H9 (cell line): ENCODE measurements at regions not wholly inside any gene's neighbourhood (a gene's known extent, or its start where the extent isn't known, plus 50 kb on each side); places are given as distances from the start of the nearest gene placed in this dataset.

Source experiments
- DNase-seq: peaks from one replicate; pipeline ENCODE4 v3.0.0-alpha.2; 2017
- H2AFZ ChIP-seq: one replicate; pipeline ENCODE4 v1.6.1; 2013; ENCODE audit warnings: mild to moderate bottlenecking, low read length, control low read depth, moderate library complexity
- H2AK5ac ChIP-seq: 2 replicates; pipeline ENCODE4 v1.6.1; 2013; ENCODE audit warnings: low read length, control low read depth, mixed read lengths; ENCODE audit not compliant: insufficient read length
- H2BK120ac ChIP-seq: one replicate; pipeline ENCODE4 v1.6.1; 2013; ENCODE audit warnings: low read depth, mild to moderate bottlenecking, low read length, control low read depth, inconsistent platforms; ENCODE audit not compliant: poor library complexity, severe bottlenecking
- H2BK12ac ChIP-seq: 2 replicates; pipeline ENCODE4 v1.6.1; 2013; ENCODE audit warnings: low read length, control low read depth, mixed read lengths, low read depth; ENCODE audit not compliant: insufficient read length
- H2BK15ac ChIP-seq: 2 replicates; pipeline ENCODE4 v1.6.1; 2013; ENCODE audit warnings: low read depth, low read length, control low read depth
- H2BK20ac ChIP-seq: one replicate; pipeline ENCODE4 v1.6.1; 2013; ENCODE audit warnings: low read depth, mild to moderate bottlenecking, low read length, control low read depth, inconsistent platforms; ENCODE audit not compliant: poor library complexity, severe bottlenecking
- H2BK5ac ChIP-seq: 2 replicates; pipeline ENCODE4 v1.6.1; 2013; ENCODE audit warnings: low read length, control low read depth, mixed read lengths; ENCODE audit not compliant: insufficient read length
- H3K14ac ChIP-seq: 2 replicates; pipeline ENCODE4 v1.6.1; 2013; ENCODE audit warnings: low read length, control low read depth; ENCODE audit not compliant: insufficient read depth
- H3K18ac ChIP-seq: 2 replicates; pipeline ENCODE4 v1.6.1; 2013; ENCODE audit warnings: low read depth, mild to moderate bottlenecking, mixed read lengths, low read length, control low read depth; ENCODE audit not compliant: insufficient read length
- H3K23ac ChIP-seq: 2 replicates; pipeline ENCODE4 v1.6.1; 2013; ENCODE audit warnings: low read length, control low read depth, mixed read lengths, low read depth; ENCODE audit not compliant: insufficient read length
- H3K23me2 ChIP-seq: 2 replicates; pipeline ENCODE4 v1.6.1; 2013; ENCODE audit warnings: low read depth, mild to moderate bottlenecking, mixed read lengths, low read length, control low read depth; ENCODE audit not compliant: insufficient read length, poor library complexity, severe bottlenecking
- H3K27ac ChIP-seq: 2 replicates; pipeline ENCODE4 v1.5.1; 2013; ENCODE audit warnings: low read length, control low read depth, mixed read lengths, low read depth; ENCODE audit not compliant: insufficient read length
- H3K27me3 ChIP-seq: 2 replicates; pipeline ENCODE4 v1.6.1; 2013; ENCODE audit warnings: low read length, control low read depth, inconsistent platforms; ENCODE audit not compliant: insufficient read depth
- H3K4ac ChIP-seq: 2 replicates; pipeline ENCODE4 v1.6.1; 2013; ENCODE audit warnings: low read depth, mild to moderate bottlenecking, control low read depth, inconsistent platforms, low read length, moderate library complexity
- H3K4me1 ChIP-seq: 2 replicates; pipeline ENCODE4 v1.6.1; 2013; ENCODE audit warnings: low read length, control low read depth, inconsistent platforms; ENCODE audit not compliant: insufficient read depth
- H3K4me2 ChIP-seq: 2 replicates; pipeline ENCODE4 v1.6.1; 2013; ENCODE audit warnings: low read length, control low read depth, mixed read lengths; ENCODE audit not compliant: insufficient read length, insufficient read depth
- H3K56ac ChIP-seq: 2 replicates; pipeline ENCODE4 v1.6.1; 2013; ENCODE audit warnings: low read depth, mild to moderate bottlenecking, mixed read lengths, low read length, control low read depth; ENCODE audit not compliant: insufficient read length
- H3K79me1 ChIP-seq: 2 replicates; pipeline ENCODE4 v1.6.1; 2013; ENCODE audit warnings: low read depth, mild to moderate bottlenecking, moderate library complexity, low read length, control low read depth, inconsistent platforms; ENCODE audit not compliant: insufficient read depth, poor library complexity, severe bottlenecking
- H3K79me2 ChIP-seq: 2 replicates; pipeline ENCODE4 v1.6.1; 2013; ENCODE audit warnings: low read length, control low read depth, inconsistent platforms; ENCODE audit not compliant: insufficient read depth
- H3K9ac ChIP-seq: 2 replicates; pipeline ENCODE4 v1.6.1; 2013; ENCODE audit warnings: low read length, control low read depth, mixed read lengths; ENCODE audit not compliant: insufficient read length; ENCODE audit errors: extremely low read depth
- H3K9me3 ChIP-seq: one replicate; pipeline ENCODE4 v1.6.1; 2013; ENCODE audit warnings: low read depth, low read length, inconsistent platforms; ENCODE audit not compliant: control insufficient read depth
- H3T11ph ChIP-seq: one replicate; pipeline ENCODE4 v1.6.1; 2013; ENCODE audit warnings: mild to moderate bottlenecking, low read length, control low read depth, inconsistent platforms
- H4K20me1 ChIP-seq: one replicate; pipeline ENCODE4 v1.6.1; 2013; ENCODE audit not compliant: control insufficient read depth, insufficient read length, insufficient read depth
- H4K5ac ChIP-seq: 2 replicates; pipeline ENCODE4 v1.6.1; 2013; ENCODE audit warnings: low read depth, mild to moderate bottlenecking, mixed read lengths, low read length, control low read depth; ENCODE audit not compliant: insufficient read length
- H4K8ac ChIP-seq: replicated peaks from 2 replicates; pipeline ENCODE4 v1.6.1; 2013; ENCODE audit warnings: low read length, control low read depth, mixed read lengths, low read depth; ENCODE audit not compliant: insufficient read length
- H4K91ac ChIP-seq: 2 replicates; pipeline ENCODE4 v1.6.1; 2013; ENCODE audit warnings: low read depth, mild to moderate bottlenecking, moderate library complexity, mixed read lengths, low read length, control low read depth; ENCODE audit not compliant: insufficient read length
- H3K27ac Mint-ChIP-seq, 3 experiments: 2 replicates in 2 of 3; 3 replicates in 1 of 3; pipeline ENCODE4 v1.8.0; 2020 to 2021; ENCODE audit warnings: mixed read lengths in 3 of 3, mild to moderate bottlenecking in 1 of 3, moderate library complexity in 1 of 3
- H3K27me3 Mint-ChIP-seq: 2 replicates; pipeline ENCODE4 v1.8.0; 2021; ENCODE audit warnings: low read depth, mild to moderate bottlenecking, moderate library complexity, mixed read lengths
- H3K36me3 Mint-ChIP-seq, 3 experiments: 2 replicates in 2 of 3; 3 replicates in 1 of 3; pipeline ENCODE4 v1.8.0; 2020 to 2021; ENCODE audit warnings: low read depth in 3 of 3, mixed read lengths in 3 of 3; ENCODE audit not compliant: insufficient read depth in 1 of 3
- H3K4me1 Mint-ChIP-seq, 2 experiments: 2 replicates each; pipeline ENCODE4 v1.8.0; 2020; ENCODE audit warnings: mixed read lengths in 2 of 2
- H3K4me3 Mint-ChIP-seq, 2 experiments: 2 replicates in 1 of 2; 3 replicates in 1 of 2; pipeline ENCODE4 v1.8.0; 2020 to 2021; ENCODE audit warnings: mild to moderate bottlenecking in 2 of 2, mixed read lengths in 2 of 2, moderate library complexity in 1 of 2
- H3K9me3 Mint-ChIP-seq, 2 experiments: 2 replicates in 1 of 2; 3 replicates in 1 of 2; pipeline ENCODE4 v1.8.0; 2020; ENCODE audit warnings: mild to moderate bottlenecking in 2 of 2, mixed read lengths in 2 of 2, moderate library complexity in 1 of 2
- CTCF ChIP-seq: fragments of 200-600 bp; sonication (generic); conservative IDR thresholded peaks from 3 replicates; pipeline ENCODE4 v1.8.0; 2021; ENCODE audit warnings: antibody characterized with exemption, mild to moderate bottlenecking
- WGBS: extraction: QIAGEN DNeasy Blood & Tissue Kit; methylation state at CpG from one replicate; pipeline ENCODE4 v1.1.7; 2013; ENCODE audit warnings: missing lambda C conversion rate, low lambda C conversion rate, mixed read lengths; ENCODE audit not compliant: insufficient read length; ENCODE audit errors: extremely low coverage; 5-methylcytosine and 5-hydroxymethylcytosine counted together

DNA sequence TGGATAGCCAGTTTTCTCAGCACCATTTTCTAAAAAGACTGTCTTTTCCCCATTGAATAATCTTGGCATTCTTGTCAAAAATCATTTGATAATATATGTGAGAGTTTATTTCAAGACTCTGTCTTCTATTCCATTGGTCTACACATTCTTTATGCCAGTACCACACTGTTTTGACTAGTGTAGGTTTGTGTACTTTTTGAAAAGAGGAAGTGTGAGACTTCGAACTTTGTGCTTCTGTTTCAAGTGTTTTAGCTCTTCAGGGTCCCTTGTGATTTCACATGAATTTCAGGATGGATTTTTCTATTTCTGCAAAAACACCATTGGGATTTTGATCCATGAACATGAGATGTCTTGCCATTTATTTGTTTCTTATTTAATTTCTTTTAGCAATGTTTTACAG lies 78.5 kb upstream of the ALDH1A1 start:
- no peaks in the 10 kb centered on the region for H3K23me2 ChIP-seq
- H3K4me1 ChIP-seq = no peaks in the 10 kb centered on the region
- no peak overlapping the region for H2AK5ac ChIP-seq
- H2BK15ac ChIP-seq = no peak overlapping the region
- no peaks in the 10 kb centered on the region for H3K27me3 Mint-ChIP-seq
- H3K9me3 ChIP-seq = no peaks in the 10 kb centered on the region
- H3K27ac Mint-ChIP-seq = no peak overlapping the region
- H4K91ac ChIP-seq = no peak overlapping the region
- no peak overlapping the region for H2BK12ac ChIP-seq
- no peak overlapping the region for H2BK20ac ChIP-seq
- no peaks in the 10 kb centered on the region for H4K20me1 ChIP-seq
- H2BK120ac ChIP-seq = no peak overlapping the region
- no peaks in the 10 kb centered on the region for H3K27me3 ChIP-seq
- H3K4me3 Mint-ChIP-seq = no peak overlapping the region
- H3K9me3 Mint-ChIP-seq = no peaks in the 10 kb centered on the region
- H3K79me1 ChIP-seq = no peaks in the 10 kb centered on the region
- H2AFZ ChIP-seq = no peak overlapping the region
- H3K23ac ChIP-seq = no peak overlapping the region
- no peaks in the 10 kb centered on the region for H3K4me1 Mint-ChIP-seq
- no peak overlapping the region for H2BK5ac ChIP-seq
- H4K5ac ChIP-seq = no peak overlapping the region
- H3K4me2 ChIP-seq = no peak overlapping the region
- H3K56ac ChIP-seq = no peak overlapping the region
- H4K8ac ChIP-seq = no peak overlapping the region
- TF ChIP-seq CTCF = no peak
- H3T11ph ChIP-seq = no peak overlapping the region
- WGBS = no CpG with 5 or more reads among the region's 1 CpG
- no peak overlapping the region for H3K27ac ChIP-seq
- H3K9ac ChIP-seq = no peak overlapping the region
- H3K14ac ChIP-seq = no peak overlapping the region
- H3K79me2 ChIP-seq = no peaks in the 10 kb centered on the region
- no peaks in the 10 kb centered on the region for H3K36me3 Mint-ChIP-seq
- no peak overlapping the region for H3K18ac ChIP-seq
- no peak overlapping the region for H3K4ac ChIP-seq
- DNase-seq = no peak
